NCI-H510A (cell line): ENCODE measurements at regions not wholly inside any gene's neighbourhood (a gene's known extent, or its start where the extent isn't known, plus 50 kb on each side); places are given as distances from the start of the nearest gene placed in this dataset.
"Not testable (repeated sequence)": the region's sequence is repeated elsewhere in the genome, so short reads cannot be mapped to it uniquely, and the experiment has no call there.

Source experiments
- DNase-seq: peaks from one replicate; lab custom pipeline; 2025; lab: John Stamatoyannopoulos, UW

- no peak for DNase-seq
Measured at GRCh38 chr4:189185810-189186432, 754.8 kb upstream of the FRG1 start.

GRCh38 chr4:189187531-189188052, 753.1 kb upstream of the FRG1 start:
- DNase-seq, result no peak

GRCh38 chr4:189198624-189199023, 742.0 kb upstream of the FRG1 start:
- no peak for DNase-seq

- no peak for DNase-seq
Measured at GRCh38 chr4:189200353-189200752, 740.3 kb upstream of the FRG1 start.

- DNase-seq, result no peak
Measured at GRCh38 chr4:189202182-189202868, 738.3 kb upstream of the FRG1 start.

GRCh38 chr4:189202869-189203271, 737.8 kb upstream of the FRG1 start:
- no peak for DNase-seq

GRCh38 chr4:189204616-189205015, 736.1 kb upstream of the FRG1 start:
- no peak for DNase-seq

GRCh38 chr4:189206953-189207352, 733.7 kb upstream of the FRG1 start:
- DNase-seq, result no peak

- no peak for DNase-seq
Measured at GRCh38 chr4:189207872-189208271, 732.8 kb upstream of the FRG1 start.

GRCh38 chr4:189215574-189215973, 725.1 kb upstream of the FRG1 start:
- no peak for DNase-seq

- DNase-seq, result no peak
Measured at GRCh38 chr4:189221691-189222090, 719.0 kb upstream of the FRG1 start.

- DNase-seq, result no peak
Measured at GRCh38 chr4:189228726-189229125, 711.9 kb upstream of the FRG1 start.

GRCh38 chr4:189232274-189232673, 708.4 kb upstream of the FRG1 start:
- DNase-seq, result no peak

- not testable (repeated sequence) for DNase-seq
Measured at GRCh38 chr4:189233754-189234153, 706.9 kb upstream of the FRG1 start.

- DNase-seq, result not testable (repeated sequence)
Measured at GRCh38 chr4:189234948-189235347, 705.7 kb upstream of the FRG1 start.

- DNase-seq, result no peak
Measured at GRCh38 chr4:189235599-189235998, 705.1 kb upstream of the FRG1 start.

- not testable (repeated sequence) for DNase-seq
Measured at GRCh38 chr4:189236321-189236720, 704.4 kb upstream of the FRG1 start.

- no peak for DNase-seq
Measured at GRCh38 chr4:189237340-189237739, 703.3 kb upstream of the FRG1 start.

- DNase-seq, result no peak
Measured at GRCh38 chr4:189255636-189256035, 685.0 kb upstream of the FRG1 start.

- DNase-seq, result no peak
Measured at GRCh38 chr4:189261475-189261874, 679.2 kb upstream of the FRG1 start.

- DNase-seq, result no peak
Measured at GRCh38 chr4:189265515-189265914, 675.2 kb upstream of the FRG1 start.

GRCh38 chr4:189267312-189267965, 673.2 kb upstream of the FRG1 start:
- DNase-seq, result no peak

GRCh38 chr4:189278597-189279165, 662.0 kb upstream of the FRG1 start:
- no peak for DNase-seq
